Liver (tissue), 8 donors: ENCODE measurements at regions not wholly inside any gene's neighbourhood (a gene's known extent, or its start where the extent isn't known, plus 50 kb on each side); places are given as distances from the start of the nearest gene placed in this dataset.

Experiments used
- DNase-seq: peaks from one replicate; pipeline ENCODE4 v3.0.0-alpha.2; 2017; ENCODE audit warnings: low spot score
- H3K27ac ChIP-seq, 2 donors: one replicate each; pipeline ENCODE4 v1.7.0; 2013; ENCODE audit warnings: inconsistent platforms in 2 of 2, low read length in 2 of 2, control low read depth in 1 of 2, low read depth in 1 of 2, mild to moderate bottlenecking in 1 of 2
- H3K27me3 ChIP-seq, 4 donors: one replicate each; pipeline versions ENCODE4 v1.6.1 to v1.7.0; 2013; ENCODE audit warnings: low read length in 3 of 4, inconsistent platforms in 1 of 4, mild to moderate bottlenecking in 1 of 4, moderate library complexity in 1 of 4; ENCODE audit not compliant: control insufficient read depth in 4 of 4, insufficient read depth in 4 of 4
- H3K36me3 ChIP-seq, 4 donors: one replicate each; pipeline versions ENCODE4 v1.6.1 to v1.7.0; 2013; ENCODE audit warnings: low read length in 3 of 4, mild to moderate bottlenecking in 3 of 4, low read depth in 1 of 4, moderate library complexity in 1 of 4; ENCODE audit not compliant: control insufficient read depth in 4 of 4, insufficient read depth in 3 of 4
- H3K4me1 ChIP-seq, 4 donors: one replicate each; pipeline versions ENCODE4 v1.6.1 to v1.7.0; 2013; ENCODE audit warnings: low read length in 3 of 4, mild to moderate bottlenecking in 3 of 4, moderate library complexity in 1 of 4; ENCODE audit not compliant: control insufficient read depth in 4 of 4, insufficient read depth in 4 of 4
- H3K4me3 ChIP-seq, 3 donors: one replicate each; pipeline versions ENCODE4 v1.6.1 to v1.7.0; 2013; ENCODE audit warnings: low read length in 3 of 3, control low read depth in 1 of 3, low read depth in 1 of 3, mild to moderate bottlenecking in 1 of 3
- H3K9ac ChIP-seq, 2 donors: one replicate each; pipeline ENCODE4 v1.7.0; 2013; ENCODE audit warnings: low read length in 2 of 2, mild to moderate bottlenecking in 2 of 2, moderate library complexity in 2 of 2, control low read depth in 1 of 2, low read depth in 1 of 2
- H3K9me3 ChIP-seq, 4 donors: one replicate each; pipeline versions ENCODE4 v1.6.1 to v1.7.0; 2013; ENCODE audit warnings: low read length in 3 of 4; ENCODE audit not compliant: control insufficient read depth in 4 of 4
- ATF3 ChIP-seq: IDR thresholded peaks from 2 replicates; pipeline ENCODE4 v1.6.1; 2016; ENCODE audit warnings: antibody characterized with exemption
- EGR1 ChIP-seq, 2 donors: IDR thresholded peaks; 2 replicates each; pipeline ENCODE4 v1.6.1; 2016 to 2018; ENCODE audit warnings: antibody characterized with exemption in 2 of 2, low read depth in 2 of 2
- FOXA1 ChIP-seq: IDR thresholded peaks from 2 replicates; pipeline ENCODE4 v1.6.1; 2016; ENCODE audit warnings: antibody characterized with exemption
- FOXA2 ChIP-seq: IDR thresholded peaks from 2 replicates; pipeline ENCODE4 v1.6.1; 2016; ENCODE audit warnings: antibody characterized with exemption
- GABPA ChIP-seq, 2 donors: IDR thresholded peaks in 1 of 2; conservative IDR thresholded peaks in 1 of 2; 2 replicates each; pipeline ENCODE4 v1.6.1; 2016; ENCODE audit warnings: antibody characterized with exemption in 2 of 2, mild to moderate bottlenecking in 1 of 2, moderate library complexity in 1 of 2
- HNF4A ChIP-seq, 2 donors: conservative IDR thresholded peaks; 2 replicates each; pipeline ENCODE4 v1.6.1; 2016; ENCODE audit warnings: antibody characterized with exemption in 2 of 2, mild to moderate bottlenecking in 2 of 2
- HNF4G ChIP-seq: IDR thresholded peaks from 2 replicates; pipeline ENCODE4 v1.6.1; 2016; ENCODE audit warnings: antibody characterized with exemption
- JUND ChIP-seq, 2 donors: IDR thresholded peaks; 2 replicates each; pipeline ENCODE4 v1.6.1; 2016; ENCODE audit warnings: antibody characterized with exemption in 2 of 2
- NR2F2 ChIP-seq: IDR thresholded peaks from 2 replicates; pipeline ENCODE4 v1.6.1; 2016; ENCODE audit warnings: antibody characterized with exemption
- RAD21 ChIP-seq, 2 donors: IDR thresholded peaks; 2 replicates each; pipeline ENCODE4 v1.6.1; 2016; ENCODE audit warnings: antibody characterized with exemption in 2 of 2, mild to moderate bottlenecking in 2 of 2
- REST ChIP-seq: IDR thresholded peaks from 2 replicates; pipeline ENCODE4 v1.6.1; 2016; ENCODE audit warnings: antibody characterized with exemption, mild to moderate bottlenecking
- RXRA ChIP-seq, 2 donors: IDR thresholded peaks; 2 replicates each; pipeline ENCODE4 v1.6.1; 2017 to 2018; ENCODE audit warnings: antibody characterized with exemption in 2 of 2, mild to moderate bottlenecking in 1 of 2
- SP1 ChIP-seq: IDR thresholded peaks from 2 replicates; pipeline ENCODE4 v1.6.1; 2018; ENCODE audit warnings: antibody characterized with exemption, mild to moderate bottlenecking
- TAF1 ChIP-seq: conservative IDR thresholded peaks from 2 replicates; pipeline ENCODE4 v1.6.1; 2016; ENCODE audit warnings: antibody characterized with exemption, mild to moderate bottlenecking
- YY1 ChIP-seq: IDR thresholded peaks from 2 replicates; pipeline ENCODE4 v1.6.1; 2016; ENCODE audit warnings: antibody characterized with exemption, mild to moderate bottlenecking
- WGBS: extraction: QIAGEN DNeasy Blood & Tissue Kit; methylation state at CpG from one replicate; pipeline ENCODE4 v1.1.7; 2013; 5-methylcytosine and 5-hydroxymethylcytosine counted together
- TF ChIP-seq, protein P1 (sequence below): fragments of 150-350 bp; IDR thresholded peaks from 2 replicates; pipeline ENCODE4 v1.5.1; 2017; ENCODE audit warnings: improper control_type of control experiment, low read depth, low read length; ENCODE audit not compliant: missing input control
- TF ChIP-seq, protein P2 (sequence below): IDR thresholded peaks from 2 replicates; pipeline ENCODE4 v1.6.1; 2016; ENCODE audit warnings: antibody characterized with exemption
- TF ChIP-seq, protein P3 (sequence below): IDR thresholded peaks from 2 replicates; pipeline ENCODE4 v1.6.1; 2016; ENCODE audit warnings: antibody characterized with exemption
- donor health status: healthy.
- donor health status: healthy.
- donor health status: healthy.
- donor health status: healthy.
- donor health status: healthy.

DNA sequence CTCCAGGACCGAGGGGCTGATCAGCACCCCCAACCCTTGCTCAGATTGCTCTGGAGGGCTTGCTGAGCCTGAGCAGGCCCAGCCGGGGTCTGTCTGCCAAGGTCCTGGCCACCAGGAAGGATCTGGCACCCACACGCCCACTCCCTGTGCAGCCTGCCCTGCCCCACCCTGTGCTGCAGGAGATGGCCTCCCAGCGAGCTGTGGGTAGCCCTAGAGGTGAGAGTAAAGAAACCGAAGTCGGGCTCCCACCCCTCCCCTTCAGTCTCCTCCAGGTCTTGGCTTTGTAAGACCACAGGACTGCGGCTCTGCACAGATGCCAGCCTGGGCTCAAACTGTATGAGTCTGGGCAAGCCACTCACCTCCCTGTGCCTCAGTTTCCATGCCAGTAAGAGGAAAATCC is 307.8 kb downstream of the BCL11B start:
- Histone ChIP-seq H3K27me3 (no peaks in the 10 kb centered on the region), H3K9ac (no peak overlapping the region), H3K9me3 (no peaks in the 10 kb centered on the region), H3K4me3 (no peak overlapping the region), H3K27ac (no peak overlapping the region), H3K4me1 (no peaks in the 10 kb centered on the region), H3K36me3 (no peaks in the 10 kb centered on the region)
- no peak for DNase-seq
- TF ChIP-seq NR2F2: no peak
- TF ChIP-seq EGR1 (IDR thresholded peaks at IDR 0.05; ENCODE audit: low read depth in 2 of 2): no peak
- TF ChIP-seq, protein P1, sequence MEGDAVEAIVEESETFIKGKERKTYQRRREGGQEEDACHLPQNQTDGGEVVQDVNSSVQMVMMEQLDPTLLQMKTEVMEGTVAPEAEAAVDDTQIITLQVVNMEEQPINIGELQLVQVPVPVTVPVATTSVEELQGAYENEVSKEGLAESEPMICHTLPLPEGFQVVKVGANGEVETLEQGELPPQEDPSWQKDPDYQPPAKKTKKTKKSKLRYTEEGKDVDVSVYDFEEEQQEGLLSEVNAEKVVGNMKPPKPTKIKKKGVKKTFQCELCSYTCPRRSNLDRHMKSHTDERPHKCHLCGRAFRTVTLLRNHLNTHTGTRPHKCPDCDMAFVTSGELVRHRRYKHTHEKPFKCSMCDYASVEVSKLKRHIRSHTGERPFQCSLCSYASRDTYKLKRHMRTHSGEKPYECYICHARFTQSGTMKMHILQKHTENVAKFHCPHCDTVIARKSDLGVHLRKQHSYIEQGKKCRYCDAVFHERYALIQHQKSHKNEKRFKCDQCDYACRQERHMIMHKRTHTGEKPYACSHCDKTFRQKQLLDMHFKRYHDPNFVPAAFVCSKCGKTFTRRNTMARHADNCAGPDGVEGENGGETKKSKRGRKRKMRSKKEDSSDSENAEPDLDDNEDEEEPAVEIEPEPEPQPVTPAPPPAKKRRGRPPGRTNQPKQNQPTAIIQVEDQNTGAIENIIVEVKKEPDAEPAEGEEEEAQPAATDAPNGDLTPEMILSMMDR: no peak
- no peak for TF ChIP-seq TAF1
- TF ChIP-seq, protein P2, sequence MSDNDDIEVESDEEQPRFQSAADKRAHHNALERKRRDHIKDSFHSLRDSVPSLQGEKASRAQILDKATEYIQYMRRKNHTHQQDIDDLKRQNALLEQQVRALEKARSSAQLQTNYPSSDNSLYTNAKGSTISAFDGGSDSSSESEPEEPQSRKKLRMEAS: no peak
- TF ChIP-seq HNF4A (conservative IDR thresholded peaks at IDR 0.05): no peak
- TF ChIP-seq, protein P3, sequence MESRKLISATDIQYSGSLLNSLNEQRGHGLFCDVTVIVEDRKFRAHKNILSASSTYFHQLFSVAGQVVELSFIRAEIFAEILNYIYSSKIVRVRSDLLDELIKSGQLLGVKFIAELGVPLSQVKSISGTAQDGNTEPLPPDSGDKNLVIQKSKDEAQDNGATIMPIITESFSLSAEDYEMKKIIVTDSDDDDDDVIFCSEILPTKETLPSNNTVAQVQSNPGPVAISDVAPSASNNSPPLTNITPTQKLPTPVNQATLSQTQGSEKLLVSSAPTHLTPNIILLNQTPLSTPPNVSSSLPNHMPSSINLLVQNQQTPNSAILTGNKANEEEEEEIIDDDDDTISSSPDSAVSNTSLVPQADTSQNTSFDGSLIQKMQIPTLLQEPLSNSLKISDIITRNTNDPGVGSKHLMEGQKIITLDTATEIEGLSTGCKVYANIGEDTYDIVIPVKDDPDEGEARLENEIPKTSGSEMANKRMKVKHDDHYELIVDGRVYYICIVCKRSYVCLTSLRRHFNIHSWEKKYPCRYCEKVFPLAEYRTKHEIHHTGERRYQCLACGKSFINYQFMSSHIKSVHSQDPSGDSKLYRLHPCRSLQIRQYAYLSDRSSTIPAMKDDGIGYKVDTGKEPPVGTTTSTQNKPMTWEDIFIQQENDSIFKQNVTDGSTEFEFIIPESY: no peak
- TF ChIP-seq JUND (IDR thresholded peaks at IDR 0.05): no peak
- TF ChIP-seq ATF3: no peak
- no peak for TF ChIP-seq YY1
- TF ChIP-seq GABPA (IDR thresholded peaks at IDR 0.05 in 1 of 2, conservative IDR thresholded peaks at IDR 0.05 in 1 of 2): no peak
- TF ChIP-seq SP1: no peak
- no peak for TF ChIP-seq FOXA2
- TF ChIP-seq REST: no peak
- TF ChIP-seq FOXA1: no peak
- TF ChIP-seq HNF4G: no peak
- TF ChIP-seq RXRA (IDR thresholded peaks at IDR 0.05): no peak
- no peak for TF ChIP-seq RAD21 (IDR thresholded peaks at IDR 0.05)
- 63% methylated on average over 7 of the region's 7 CpGs for WGBS

GRCh38 chr14:98965076-98965475 is 306.9 kb downstream of the BCL11B start:
- WGBS: 63% methylated on average over 5 of the region's 5 CpGs
- H3K4me1 ChIP-seq: no peaks in the 10 kb centered on the region
- H3K9ac ChIP-seq: no peak overlapping the region
- H3K36me3 ChIP-seq: no peaks in the 10 kb centered on the region
- H3K27me3 ChIP-seq: no peaks in the 10 kb centered on the region
- no peak for DNase-seq
- H3K4me3 ChIP-seq: no peak overlapping the region
- H3K9me3 ChIP-seq: no peaks in the 10 kb centered on the region
- H3K27ac ChIP-seq: no peak overlapping the region
- TF ChIP-seq TAF1: no peak
- TF ChIP-seq EGR1 (IDR thresholded peaks at IDR 0.05; ENCODE audit: low read depth in 2 of 2): no peak
- no peak for TF ChIP-seq FOXA2
- no peak for TF ChIP-seq GABPA (IDR thresholded peaks at IDR 0.05 in 1 of 2, conservative IDR thresholded peaks at IDR 0.05 in 1 of 2)
- no peak for TF ChIP-seq FOXA1
- TF ChIP-seq, protein P1: no peak
- TF ChIP-seq RAD21 (IDR thresholded peaks at IDR 0.05): no peak
- no peak for TF ChIP-seq RXRA (IDR thresholded peaks at IDR 0.05)
- no peak for TF ChIP-seq ATF3
- no peak for TF ChIP-seq HNF4A (conservative IDR thresholded peaks at IDR 0.05)
- TF ChIP-seq HNF4G: no peak
- TF ChIP-seq YY1: no peak
- TF ChIP-seq, protein P2: no peak
- TF ChIP-seq, protein P3: no peak
